UCSD-AML1 (cell line): ENCODE measurements at regions not wholly inside any gene's neighbourhood (a gene's known extent, or its start where the extent isn't known, plus 50 kb on each side); places are given as distances from the start of the nearest gene placed in this dataset.

Experiments used
- DNase-seq: peaks from one replicate; lab custom pipeline; 2025; ENCODE audit not compliant: unreplicated experiment; lab: John Stamatoyannopoulos, UW

DNA sequence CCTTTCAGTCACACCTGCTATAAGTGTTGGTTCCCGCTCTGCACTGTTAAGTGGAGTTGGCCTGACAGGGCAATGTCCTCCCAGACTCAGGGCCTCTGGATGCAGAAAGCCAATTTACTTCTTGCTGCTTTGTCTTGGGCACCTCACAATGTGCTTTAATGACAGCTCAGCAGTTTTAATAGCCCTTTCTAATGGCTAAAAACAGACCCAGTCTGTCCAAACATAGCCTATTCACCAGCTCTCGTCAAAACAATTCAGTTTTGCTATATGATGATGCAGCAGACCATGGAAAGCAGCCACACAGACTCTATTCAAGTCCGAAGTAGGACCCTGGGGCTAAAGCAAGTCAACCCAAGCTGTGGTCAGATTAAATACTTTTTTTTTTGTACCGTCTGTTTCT lies 529.1 kb upstream of the SEMA6A start:
- DNase-seq, result no peak

DNA sequence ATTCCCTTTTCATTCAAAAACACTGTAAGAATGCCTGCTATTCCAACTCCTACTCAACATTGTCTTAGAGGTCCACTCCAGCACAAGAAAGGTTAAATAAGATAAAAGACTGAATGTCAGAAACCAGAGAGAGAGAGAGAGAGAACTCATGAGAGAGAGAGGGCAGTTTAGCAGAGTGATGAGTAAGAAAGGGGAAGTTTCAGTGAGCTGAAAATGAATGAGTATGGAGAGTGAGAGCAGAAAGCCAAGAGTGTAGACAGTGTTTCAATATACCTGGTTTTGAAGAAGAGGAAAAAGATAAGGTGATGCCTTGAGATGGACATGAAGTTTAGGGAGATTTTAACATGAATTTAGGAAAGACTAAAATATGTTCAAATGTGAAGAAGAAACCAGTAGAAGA lies 528.0 kb upstream of the SEMA6A start:
- no peak for DNase-seq

DNA sequence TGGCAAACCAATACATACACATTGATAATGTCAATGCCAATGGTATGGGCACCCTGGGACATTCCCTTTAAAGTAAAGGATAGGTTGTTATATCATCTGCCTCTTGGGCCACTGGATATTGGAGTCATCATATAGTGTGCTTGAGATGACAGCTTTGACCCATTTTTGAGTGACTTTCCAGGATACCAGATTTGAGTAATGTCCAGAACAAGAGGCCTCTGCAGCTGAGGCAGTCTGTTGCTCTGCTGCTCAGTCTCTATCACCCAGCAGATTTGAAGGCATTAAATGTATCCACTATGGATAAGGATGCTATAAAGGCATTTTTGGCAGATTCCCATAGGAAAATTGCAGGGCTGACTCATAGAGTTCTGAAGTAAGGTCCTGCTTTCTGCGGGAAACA lies 525.6 kb upstream of the SEMA6A start:
- DNase-seq, result no peak

DNA sequence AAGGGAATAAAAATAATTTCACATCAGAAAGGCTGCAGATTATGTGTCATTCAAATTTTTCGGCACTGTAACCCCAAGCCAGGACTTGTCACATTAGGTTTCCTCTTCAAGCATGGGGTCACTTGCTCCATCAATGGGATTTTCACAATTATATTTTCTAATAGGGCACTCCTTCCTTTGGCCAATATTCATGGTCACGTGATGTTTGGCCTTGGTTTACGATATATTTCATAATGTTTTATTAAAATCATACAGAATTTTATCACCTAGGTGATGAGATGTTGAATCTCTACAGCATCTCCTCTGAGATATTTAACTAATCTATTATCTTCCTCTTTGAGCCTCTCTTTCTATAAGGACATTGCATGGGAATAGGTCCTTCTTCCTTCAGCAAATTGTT lies 523.5 kb upstream of the SEMA6A start:
- no peak for DNase-seq

DNA sequence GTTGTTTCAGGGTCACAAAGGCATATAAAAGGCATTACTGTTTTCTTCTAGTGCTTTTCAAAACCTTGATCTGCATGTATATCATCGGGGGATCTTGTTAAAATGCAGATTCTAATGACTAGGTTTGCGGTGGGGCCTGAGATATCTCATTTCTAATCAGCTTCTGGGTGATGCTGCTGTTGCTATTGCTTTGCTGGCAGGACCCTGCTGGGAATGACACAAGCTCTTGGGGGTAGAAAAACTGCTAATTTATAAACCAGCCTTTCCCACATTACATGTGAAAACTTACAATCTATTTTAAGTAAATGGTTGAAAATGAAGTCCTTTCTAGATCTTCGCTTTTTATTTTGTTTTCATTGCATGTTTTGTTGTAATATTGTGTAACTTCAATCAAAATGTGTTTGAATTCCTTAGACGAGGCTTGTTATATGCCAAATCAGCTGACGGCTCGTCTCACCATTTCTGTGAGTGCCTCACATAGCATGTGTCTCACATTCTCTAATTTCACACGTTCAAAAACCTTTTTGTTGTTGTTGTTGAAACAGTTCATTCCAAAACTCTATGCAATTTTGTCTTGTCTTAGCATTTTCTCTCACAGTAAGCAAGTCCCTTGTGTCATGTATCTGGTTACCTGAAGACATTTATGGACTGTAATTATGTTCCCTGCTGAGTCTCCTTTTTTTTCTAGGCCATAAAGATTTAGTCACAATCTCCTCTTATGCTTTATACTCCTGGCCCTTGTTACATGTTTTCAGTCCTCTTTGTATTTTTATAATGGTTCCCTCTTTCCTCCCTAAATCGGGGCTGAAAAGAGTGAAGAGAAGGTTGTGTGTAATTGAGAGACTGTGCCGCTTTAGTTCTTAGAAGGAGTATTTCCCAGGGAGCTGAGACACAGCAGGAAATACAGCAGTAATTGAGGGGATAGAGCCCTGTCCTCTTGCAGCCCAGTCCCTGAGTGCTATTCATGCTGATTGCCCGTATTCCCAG lies 521.0 kb upstream of the SEMA6A start:
- no peak for DNase-seq

DNA sequence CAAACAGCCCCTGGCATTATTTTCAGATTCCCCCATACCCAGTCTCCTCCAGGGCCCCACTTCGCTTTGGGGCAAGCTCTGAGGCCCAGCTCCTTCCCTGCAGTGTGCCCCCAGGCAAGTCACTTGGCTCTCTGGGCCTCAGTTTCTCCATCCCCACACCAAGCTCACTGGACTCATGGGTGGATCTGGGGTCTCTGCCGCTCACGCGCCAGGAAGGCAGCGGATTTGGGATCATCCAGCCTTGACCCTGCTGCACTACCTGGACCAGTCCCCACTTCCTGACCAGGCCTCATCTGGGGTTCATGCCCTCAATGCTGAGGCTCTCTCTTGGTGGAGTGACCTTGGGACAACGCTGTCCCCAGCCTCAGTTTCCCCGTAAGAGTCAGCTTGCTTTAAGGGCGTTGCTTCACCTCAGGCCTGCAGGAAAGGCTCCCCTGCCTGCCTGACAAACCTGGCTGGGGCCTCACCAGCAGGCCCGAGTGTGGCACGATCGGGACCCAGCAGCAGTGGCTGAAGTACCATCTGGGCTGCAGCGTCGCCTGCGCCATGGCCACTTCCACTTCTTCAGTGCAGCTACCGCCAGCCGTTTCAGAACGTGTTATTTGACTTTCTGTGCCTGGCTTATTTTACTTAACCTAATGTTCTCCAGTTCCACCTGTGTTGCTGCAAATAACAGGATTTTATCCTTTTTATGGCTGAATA lies 519.6 kb upstream of the SEMA6A start:
- no peak for DNase-seq

DNA sequence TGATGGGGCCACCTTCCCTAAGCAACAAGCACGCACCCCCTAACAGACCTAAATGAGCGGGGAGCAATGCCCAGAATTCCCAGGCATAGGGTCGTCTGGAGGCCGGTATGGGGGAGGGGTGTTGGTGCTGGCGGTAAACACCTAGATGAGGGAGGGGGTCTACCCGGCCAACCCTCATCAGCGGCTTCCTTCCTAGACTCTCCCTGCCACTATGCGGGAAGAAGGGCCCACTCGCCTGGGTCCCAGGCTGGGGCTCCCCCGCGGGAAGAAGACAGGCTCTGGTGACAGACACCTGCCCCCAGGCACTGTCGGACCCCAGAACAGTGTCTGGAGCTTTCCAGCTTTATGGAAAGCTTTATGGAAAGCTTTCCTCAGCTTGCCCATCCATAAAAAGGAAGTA lies 519.0 kb upstream of the SEMA6A start:
- DNase-seq, result no peak

DNA sequence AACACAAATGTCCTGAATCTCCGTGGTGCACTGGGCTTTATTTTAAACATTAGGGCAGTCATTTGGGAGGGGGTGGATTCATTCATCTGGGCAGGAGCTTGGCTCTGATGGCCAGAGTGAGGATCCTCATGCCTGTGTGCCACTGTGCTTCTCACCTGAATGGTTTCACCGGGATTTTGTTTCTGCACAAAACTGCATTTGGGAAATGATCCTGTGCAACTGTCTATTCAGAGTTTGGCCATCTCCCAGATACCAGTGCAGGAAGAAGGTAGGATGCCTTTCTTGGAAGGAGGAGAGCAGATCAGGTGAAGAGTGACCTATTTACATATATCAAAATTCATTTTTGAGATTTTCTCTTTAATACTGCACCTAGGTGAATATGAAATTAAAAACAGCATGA lies 514.4 kb upstream of the SEMA6A start:
- no peak for DNase-seq

DNA sequence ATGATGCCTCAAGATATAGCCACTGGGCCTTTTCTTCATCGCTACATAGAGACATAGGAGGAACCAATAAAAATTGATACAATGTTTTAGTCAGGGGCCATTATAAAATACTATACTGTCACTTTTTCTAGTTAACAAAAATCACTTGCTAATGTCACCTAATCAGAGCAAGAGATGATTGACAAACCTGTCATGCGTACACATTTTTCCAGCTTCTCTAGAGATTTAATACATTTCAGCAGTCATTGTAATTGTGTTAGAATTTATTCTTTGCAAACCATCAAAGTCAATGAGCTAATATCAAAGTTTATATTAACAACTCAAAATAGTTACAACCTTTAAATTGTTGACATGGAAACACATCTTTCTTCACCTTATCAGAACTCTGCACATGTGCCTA lies 513.6 kb upstream of the SEMA6A start:
- no peak for DNase-seq

DNA sequence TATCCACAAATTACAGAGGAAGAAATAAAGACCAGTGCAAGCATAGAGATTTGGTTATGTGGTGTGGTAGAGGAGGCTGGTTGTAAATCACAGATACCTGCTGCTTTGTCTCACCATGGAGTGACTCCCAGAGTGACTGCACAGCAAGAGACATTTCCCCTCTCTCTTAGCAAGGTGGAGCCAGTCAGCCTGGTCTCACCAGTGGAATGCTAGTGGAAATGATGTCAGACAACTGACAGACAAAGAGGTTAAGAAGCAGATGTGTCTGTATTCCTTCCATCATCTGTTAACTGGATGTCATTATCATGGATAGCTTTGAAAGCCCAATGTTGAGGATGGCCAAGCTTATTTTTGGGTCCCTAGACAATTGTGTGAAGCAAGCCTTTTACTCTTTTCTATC lies 509.4 kb upstream of the SEMA6A start:
- no peak for DNase-seq

DNA sequence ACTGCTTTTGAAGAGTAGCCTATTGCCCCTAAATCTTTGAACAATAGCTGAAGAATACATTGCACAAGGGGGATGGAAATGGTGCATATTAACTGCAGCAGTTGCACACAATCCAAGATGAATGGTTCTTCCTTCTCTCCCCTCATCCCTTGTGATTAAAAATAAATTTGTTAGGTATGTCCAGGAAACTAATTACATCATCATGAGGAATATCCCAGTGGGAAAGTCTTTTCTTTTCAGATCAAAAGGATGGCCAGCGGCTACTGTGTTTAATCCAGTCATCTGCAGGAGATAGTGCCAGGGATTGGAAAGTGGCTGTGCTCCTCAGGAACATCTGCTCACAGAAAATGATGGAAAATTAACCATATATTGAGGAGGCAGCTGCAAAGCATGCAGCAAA lies 508.4 kb upstream of the SEMA6A start:
- no peak for DNase-seq

DNA sequence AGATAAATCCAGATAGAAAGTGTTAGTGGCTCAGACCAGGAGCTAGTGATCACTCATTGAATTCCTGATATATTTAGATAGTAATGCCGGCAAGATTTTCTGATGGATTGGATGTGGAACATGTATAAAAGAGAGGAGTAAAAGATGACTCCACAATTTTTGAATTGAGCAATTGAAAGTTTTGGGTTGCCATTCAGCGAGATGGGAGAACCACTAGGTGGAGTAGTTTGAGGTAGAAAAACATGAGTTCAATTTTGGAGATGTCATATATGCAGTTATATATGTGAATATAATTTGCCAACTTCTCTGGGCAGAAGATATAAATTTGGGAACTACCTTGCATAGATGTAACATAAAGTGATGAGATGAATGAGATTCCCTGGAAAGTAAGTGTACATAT lies 502.5 kb upstream of the SEMA6A start:
- DNase-seq, result no peak

DNA sequence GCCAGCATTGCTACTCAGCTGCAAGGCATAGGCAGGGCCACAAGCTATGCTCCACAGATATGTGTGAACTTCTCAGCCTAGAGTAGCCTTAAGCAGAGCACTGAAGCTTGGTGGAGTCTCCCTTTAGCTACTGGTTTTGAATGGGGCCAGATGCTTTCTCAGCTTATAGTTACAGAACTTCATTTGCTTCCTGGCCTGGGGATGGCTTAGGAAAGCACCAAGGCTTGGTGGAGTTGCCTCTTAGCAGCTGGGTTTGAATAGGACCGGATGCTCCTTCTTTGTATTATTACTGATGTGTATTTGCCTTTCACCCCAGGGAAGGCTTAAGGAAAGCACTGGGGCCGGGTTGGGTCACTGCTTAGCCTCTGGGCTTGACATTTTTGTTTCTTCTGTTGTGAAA lies 497.8 kb upstream of the SEMA6A start:
- DNase-seq, result no peak

DNA sequence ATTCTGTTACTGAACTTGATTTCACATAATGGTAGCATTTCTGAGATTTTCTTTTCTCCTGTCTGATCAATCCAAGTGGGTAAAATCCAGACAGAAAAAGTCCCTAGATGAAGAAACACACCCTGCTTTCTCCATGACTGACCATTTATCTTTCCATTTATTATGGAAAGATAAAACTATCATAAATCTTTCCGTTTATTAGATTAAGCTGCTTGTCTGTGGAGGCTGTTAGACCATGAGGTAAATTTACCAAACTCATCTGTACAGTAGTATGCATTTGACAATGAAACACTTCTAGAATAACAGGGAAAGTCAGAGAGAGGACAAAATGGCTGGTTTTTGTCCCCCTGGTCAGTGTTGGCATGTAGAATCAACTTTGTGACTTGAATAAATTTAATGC lies 491.2 kb upstream of the SEMA6A start:
- no peak for DNase-seq

DNA sequence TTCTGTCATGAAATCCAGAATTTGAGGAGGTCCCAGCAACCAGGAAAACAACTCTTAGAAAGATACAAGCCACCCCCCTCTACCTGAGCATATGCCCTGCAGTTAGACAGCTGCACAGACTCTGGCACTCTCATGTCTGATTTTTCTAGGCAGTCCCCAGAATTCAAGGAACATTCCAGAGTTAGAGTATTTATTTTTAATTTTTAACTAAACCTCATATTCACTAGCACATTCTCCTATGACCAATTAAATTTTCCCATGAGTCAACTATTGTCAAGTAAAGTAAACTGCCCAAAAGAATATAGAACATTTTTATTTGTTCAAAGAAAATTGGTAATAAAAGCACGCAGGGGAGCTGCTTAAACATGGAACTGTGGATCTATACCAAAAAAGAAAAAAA lies 490.5 kb upstream of the SEMA6A start:
- no peak for DNase-seq

DNA sequence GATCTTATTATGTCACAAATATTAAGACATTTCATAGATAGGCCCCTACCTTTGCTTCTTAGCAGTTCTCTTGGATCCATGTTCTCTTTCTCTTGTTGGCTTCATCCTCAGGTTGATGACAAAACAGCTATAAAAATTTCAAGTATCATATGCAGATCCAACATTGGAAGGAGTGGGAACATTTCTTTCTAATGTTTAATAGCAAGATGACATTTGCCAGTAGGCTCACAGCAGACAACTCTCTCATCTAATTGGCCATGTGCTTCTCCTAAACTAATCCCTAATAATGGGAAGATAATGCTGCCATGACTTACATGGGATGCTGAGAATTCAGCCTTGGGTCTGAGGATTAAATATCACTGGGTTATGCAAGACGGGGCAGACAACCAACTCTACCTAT lies 485.5 kb upstream of the SEMA6A start:
- DNase-seq, result no peak

DNA sequence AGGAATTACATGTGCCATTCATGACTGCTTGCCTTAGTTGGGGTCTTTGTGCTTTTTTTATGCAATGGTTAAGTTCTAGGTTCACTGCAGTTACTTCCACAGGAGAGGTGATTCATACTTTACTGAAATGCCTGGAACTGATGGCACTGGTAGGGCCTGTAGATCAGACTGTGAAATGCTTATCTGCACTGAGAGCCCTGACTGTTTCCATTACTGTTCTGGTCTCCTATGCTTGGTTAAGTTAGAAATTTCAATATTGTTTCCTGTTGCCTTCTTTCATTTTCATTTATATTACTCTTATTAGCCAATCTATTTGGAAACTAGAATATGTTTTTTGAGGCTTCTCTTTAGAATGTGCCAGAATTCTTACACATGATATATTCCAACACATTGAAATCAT lies 484.1 kb upstream of the SEMA6A start:
- DNase-seq, result no peak

DNA sequence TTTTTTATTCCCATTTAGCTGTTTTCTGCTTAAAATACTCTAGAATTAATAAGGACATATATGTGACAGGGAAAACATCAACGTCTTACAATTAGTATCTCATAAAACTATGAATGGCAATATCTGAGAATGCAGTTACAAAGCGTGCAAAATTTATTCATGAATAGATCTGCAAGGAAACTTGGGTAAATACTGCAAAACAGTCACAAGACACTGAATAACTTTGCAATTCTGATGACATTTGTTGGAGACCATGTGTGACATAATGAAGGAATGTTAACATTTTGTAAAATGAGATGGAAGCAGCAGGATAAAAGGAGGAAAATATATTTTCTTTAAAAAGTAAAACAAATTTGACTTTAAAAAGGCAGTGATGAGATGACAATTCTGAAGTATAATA lies 480.9 kb upstream of the SEMA6A start:
- no peak for DNase-seq

DNA sequence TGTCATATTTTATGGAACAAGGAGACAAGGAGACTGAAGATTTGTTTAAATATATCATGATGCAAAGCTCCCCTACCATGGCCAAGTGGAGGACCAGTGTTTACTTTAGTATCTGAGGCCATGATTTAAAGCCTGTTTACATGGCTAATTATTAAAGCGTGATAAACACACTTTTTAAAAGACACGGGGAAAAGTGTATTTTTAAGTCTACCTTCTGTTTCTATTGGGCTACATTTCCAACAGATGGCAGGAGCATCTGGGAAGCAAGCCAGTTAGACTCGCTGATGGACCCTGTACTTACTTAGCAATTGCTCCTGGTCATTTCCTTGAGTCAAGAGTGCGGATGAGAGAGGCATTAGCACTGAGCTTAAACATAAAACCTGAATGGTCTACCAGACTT lies 480.3 kb upstream of the SEMA6A start:
- no peak for DNase-seq

DNA sequence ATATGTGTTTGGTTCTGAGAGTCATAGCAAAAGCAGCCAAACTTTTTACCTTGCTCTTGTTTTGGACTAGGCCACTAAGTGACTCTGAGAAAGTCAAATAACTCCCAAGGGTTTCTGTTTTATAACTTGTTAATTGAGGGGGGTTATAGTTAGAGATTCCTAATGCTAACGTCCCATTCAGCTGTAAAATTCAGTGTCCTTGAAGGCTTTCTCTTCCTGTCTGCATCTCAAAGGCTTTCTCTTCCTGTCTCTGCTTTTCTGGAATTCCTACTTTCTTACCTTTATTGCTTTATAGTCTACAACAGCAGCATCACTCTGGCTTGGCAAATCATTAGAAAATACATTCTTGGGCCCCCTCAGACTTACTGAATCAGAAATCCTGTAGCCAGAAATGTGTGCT lies 479.5 kb upstream of the SEMA6A start:
- no peak for DNase-seq

DNA sequence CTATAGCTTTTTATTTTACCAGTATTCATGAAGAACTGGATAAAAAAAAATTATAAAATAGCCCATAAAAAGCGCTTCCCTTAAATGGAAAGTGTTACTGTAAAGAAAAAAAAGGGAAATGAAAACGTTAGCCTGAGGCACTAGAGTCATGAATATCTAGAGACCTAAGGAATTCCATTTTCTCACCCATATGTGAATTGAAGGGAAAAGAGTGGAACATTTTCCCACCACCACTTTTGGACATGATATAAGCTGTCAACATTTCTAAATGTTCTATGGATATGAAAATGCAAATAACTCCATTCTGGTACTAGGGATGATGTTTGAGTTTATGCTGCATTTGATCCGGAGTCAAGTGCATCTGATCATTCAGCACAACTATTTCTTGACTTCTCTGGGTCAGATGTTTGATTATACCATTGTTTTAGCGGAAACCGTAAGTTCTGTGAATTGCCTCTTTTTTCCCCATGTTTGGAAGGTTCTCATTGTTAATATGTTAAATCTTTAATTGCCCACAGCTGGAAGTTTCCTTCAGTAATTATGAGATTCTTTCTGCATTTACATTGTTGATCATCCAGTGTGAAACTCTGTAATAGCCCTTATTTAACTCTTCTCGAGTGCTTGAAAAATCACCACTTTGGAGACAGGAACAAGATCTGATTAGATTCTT lies 467.4 kb upstream of the SEMA6A start:
- no peak for DNase-seq

DNA sequence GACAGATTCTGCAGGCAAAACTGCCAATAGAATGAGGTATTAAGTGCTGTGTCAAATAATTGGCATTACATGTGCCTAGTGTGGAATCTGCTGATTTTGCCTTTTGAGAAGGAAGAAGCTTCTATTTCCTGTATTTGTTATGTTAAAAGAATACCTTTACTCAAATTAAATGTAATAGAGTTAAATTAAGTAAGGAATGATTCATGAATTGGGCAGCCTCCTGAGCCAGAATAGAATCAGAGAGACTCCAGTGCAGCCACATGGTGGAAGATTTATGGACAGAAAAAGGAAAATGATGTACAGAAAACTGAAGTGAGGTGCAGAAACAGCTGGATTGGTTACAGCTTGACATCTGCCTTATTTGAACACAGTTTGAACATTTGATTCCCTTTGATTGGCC lies 464.4 kb upstream of the SEMA6A start:
- no peak for DNase-seq
